Gastroesophageal sphincter (tissue), 4 donors: ENCODE measurements at regions not wholly inside any gene's neighbourhood (a gene's known extent, or its start where the extent isn't known, plus 50 kb on each side); places are given as distances from the start of the nearest gene placed in this dataset.

Experiments
- ATAC-seq: fragments of 150-250 bp; one replicate; pipeline ENCODE4 v1.9.1; 2016; ENCODE audit warnings: mild to moderate bottlenecking, moderate library complexity
- H3K27ac ChIP-seq, 4 donors: fragments of 200-600 bp; sonication (generic) in 3 of 4; 1 replicate in 3 of 4; 2 replicates in 1 of 4; pipeline ENCODE4 v1.5.1; 2016 to 2019
- H3K27me3 ChIP-seq: fragments of 200-600 bp; sonication (generic); one replicate; pipeline ENCODE4 v1.5.1; 2019
- H3K36me3 ChIP-seq, 2 donors: fragments of 200-600 bp; sonication (generic); one replicate each; pipeline ENCODE4 v1.5.1; 2019; ENCODE audit warnings: control low read depth in 1 of 2
- H3K4me1 ChIP-seq, 3 donors: fragments of 200-600 bp; sonication (generic); 1 replicate in 2 of 3; 2 replicates in 1 of 3; pipeline ENCODE4 v1.5.1; 2016 to 2019; ENCODE audit warnings: control low read depth in 2 of 3
- H3K4me3 ChIP-seq, 2 donors: fragments of 200-600 bp; sonication (generic); one replicate each; pipeline ENCODE4 v1.5.1; 2019; ENCODE audit warnings: mild to moderate bottlenecking in 1 of 2, moderate library complexity in 1 of 2
- H3K9me3 ChIP-seq, 3 donors: fragments of 200-600 bp; sonication (generic); one replicate each; pipeline ENCODE4 v1.5.1; 2017 to 2019; ENCODE audit warnings: control low read depth in 2 of 3
- EP300 ChIP-seq: sonication (generic); formaldehyde crosslinking; IDR thresholded peaks from one replicate; pipeline ENCODE4 v1.6.1; 2017; ENCODE audit warnings: antibody characterized with exemption, mild to moderate bottlenecking
- POLR2A ChIP-seq, 2 donors: fragments of 450-650 bp; IDR thresholded peaks; one replicate each; pipeline ENCODE4 v1.6.1; 2017; ENCODE audit warnings: antibody characterized with exemption in 2 of 2, mild to moderate bottlenecking in 2 of 2, moderate library complexity in 1 of 2
- POLR2AphosphoS5 ChIP-seq: sonication (generic); formaldehyde crosslinking; IDR thresholded peaks from one replicate; pipeline ENCODE4 v1.6.1; 2017; ENCODE audit warnings: antibody characterized with exemption
- WGBS, 2 donors: methylation state at CpG; one replicate each; pipeline ENCODE4 v1.1.5; 2018; ENCODE audit warnings: low coverage in 1 of 2; 5-methylcytosine and 5-hydroxymethylcytosine counted together
- TF ChIP-seq, protein P1 (sequence below), 4 experiments: fragments of 200-600 bp in 2 of 4; fragments of 450-650 bp in 2 of 4; sonication (generic) in 1 of 4; IDR thresholded peaks; one replicate each; pipeline ENCODE4 v1.5.1; 2017 to 2019; ENCODE audit warnings: antibody characterized with exemption in 4 of 4, mild to moderate bottlenecking in 2 of 4, moderate library complexity in 2 of 4

DNA sequence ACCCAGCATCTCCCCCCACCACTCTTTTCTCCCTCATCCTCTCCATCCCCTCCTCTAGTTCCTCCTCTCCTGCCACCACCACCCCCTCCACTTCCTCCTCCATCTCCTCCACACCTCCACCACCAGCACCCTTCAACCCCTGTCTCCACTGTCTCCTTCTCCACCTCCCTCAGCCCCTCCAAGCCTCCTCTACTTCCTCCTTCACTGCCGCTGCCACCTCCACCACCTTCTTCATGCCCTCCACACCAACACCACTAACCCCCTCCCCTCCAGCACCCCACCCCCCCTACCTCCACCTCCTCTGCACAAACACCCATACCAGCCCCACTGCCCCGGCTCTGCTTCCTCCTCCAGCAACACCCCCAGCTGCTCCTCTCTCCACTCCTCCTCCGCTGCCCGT is 88.0 kb downstream of the HES1 start:
- Histone ChIP-seq H3K4me3 (no peak overlapping the region), H3K4me1 (peaks cover 0 to 31% (median 3%) of the 10 kb centered on the region in 3 donors), H3K27me3 (no peaks in the 10 kb centered on the region), H3K9me3 (no peaks in the 10 kb centered on the region), H3K27ac (no peak overlapping the region), H3K36me3 (no peaks in the 10 kb centered on the region)
- 71 to 95% methylated on average over 4 of the region's 4 CpGs for WGBS, 2 donors
- no peak for TF ChIP-seq POLR2AphosphoS5
- no peak for TF ChIP-seq POLR2A (IDR thresholded peaks at IDR 0.05)
- TF ChIP-seq, protein P1, sequence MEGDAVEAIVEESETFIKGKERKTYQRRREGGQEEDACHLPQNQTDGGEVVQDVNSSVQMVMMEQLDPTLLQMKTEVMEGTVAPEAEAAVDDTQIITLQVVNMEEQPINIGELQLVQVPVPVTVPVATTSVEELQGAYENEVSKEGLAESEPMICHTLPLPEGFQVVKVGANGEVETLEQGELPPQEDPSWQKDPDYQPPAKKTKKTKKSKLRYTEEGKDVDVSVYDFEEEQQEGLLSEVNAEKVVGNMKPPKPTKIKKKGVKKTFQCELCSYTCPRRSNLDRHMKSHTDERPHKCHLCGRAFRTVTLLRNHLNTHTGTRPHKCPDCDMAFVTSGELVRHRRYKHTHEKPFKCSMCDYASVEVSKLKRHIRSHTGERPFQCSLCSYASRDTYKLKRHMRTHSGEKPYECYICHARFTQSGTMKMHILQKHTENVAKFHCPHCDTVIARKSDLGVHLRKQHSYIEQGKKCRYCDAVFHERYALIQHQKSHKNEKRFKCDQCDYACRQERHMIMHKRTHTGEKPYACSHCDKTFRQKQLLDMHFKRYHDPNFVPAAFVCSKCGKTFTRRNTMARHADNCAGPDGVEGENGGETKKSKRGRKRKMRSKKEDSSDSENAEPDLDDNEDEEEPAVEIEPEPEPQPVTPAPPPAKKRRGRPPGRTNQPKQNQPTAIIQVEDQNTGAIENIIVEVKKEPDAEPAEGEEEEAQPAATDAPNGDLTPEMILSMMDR (IDR thresholded peaks at IDR 0.05): no peak
- no peak for TF ChIP-seq EP300
- ATAC-seq: no peak

DNA sequence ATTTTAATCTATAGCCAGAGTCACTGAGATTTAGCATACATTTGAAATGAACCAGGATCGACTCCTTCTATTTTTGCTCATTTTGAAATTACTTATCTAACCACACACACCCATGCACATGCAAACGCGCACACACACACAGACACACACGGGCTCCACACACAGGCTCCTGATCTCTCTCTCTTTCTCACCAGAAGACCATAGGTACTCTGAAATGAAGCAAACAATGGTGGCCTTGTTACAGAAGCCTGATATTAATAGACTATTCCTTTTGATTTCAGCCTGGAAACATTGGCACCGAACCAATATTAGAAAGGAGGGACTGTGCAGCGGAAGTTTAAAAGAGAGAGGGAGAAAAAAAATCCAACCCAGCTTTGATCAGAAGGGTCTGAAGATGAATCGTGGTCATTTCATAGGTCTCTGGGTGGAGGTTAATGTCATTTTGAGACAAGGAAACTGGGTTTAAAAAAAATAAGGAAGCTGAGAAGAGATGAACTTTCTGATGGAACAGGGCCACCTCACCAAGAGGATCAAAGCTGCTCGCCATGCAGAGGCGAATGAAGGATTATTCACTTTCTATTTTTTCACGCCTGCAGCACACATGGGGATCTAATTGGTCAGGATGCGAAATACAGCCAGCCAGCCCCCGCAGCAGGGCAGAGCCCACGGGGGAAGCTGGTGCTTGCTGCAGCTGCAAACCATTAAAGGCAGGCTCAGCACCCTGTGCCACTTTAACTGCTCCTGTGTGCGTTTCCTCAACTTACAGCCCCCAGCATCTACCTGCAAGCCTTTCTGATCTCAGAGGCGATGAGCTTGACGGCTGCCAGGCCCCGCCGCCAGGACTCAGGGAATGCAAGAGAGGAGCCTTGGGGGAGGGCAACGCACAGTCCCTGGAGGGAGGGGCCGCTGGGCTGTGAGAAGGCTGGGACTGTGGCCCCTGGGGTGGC is 88.8 kb downstream of the HES1 start:
- WGBS, 2 donors: 44 to 49% methylated on average over 4 to 10 of the region's 20 CpGs
- H3K27ac ChIP-seq: no peak overlapping the region
- no peaks in the 10 kb centered on the region for H3K9me3 ChIP-seq
- H3K4me3 ChIP-seq: no peak overlapping the region
- peaks cover 0 to 31% (median 3%) of the 10 kb centered on the region in 3 donors for H3K4me1 ChIP-seq
- no peak for ATAC-seq
- no peaks in the 10 kb centered on the region for H3K36me3 ChIP-seq
- no peaks in the 10 kb centered on the region for H3K27me3 ChIP-seq
- TF ChIP-seq, protein P1 (IDR thresholded peaks at IDR 0.05): no peak
- TF ChIP-seq EP300: no peak
- no peak for TF ChIP-seq POLR2AphosphoS5
- TF ChIP-seq POLR2A (IDR thresholded peaks at IDR 0.05): no peak

DNA sequence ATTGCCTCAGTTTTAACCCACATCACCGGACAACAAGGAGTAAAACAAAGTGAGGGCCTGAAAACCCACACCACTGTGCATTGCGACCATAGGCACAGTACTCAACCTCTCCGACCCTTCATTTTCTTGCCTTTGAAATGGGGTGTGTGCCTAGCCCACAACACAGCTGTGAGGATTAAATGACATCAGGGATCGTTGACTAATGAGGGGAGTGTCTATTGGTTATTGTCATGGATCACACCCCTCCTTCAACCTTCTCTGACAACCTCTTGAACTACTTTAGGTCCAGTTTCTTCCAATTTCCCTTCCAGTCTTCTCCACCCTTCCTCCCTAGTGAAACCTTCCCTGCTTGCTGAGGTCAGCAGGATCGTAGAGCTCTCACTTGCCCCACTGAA is 89.5 kb downstream of the HES1 start:
- Histone ChIP-seq H3K27me3 (no peaks in the 10 kb centered on the region), H3K9me3 (no peaks in the 10 kb centered on the region), H3K4me1 (peaks cover 0 to 31% (median 3%) of the 10 kb centered on the region in 3 donors), H3K27ac (no peak overlapping the region), H3K36me3 (no peaks in the 10 kb centered on the region), H3K4me3 (no peak overlapping the region)
- WGBS, 2 donors: 79 to 89% methylated on average over 3 to 4 of the region's 5 CpGs
- TF ChIP-seq POLR2AphosphoS5 (no peak), POLR2A (IDR thresholded peaks at IDR 0.05) (no peak), EP300 (no peak)
- TF ChIP-seq, protein P1 (IDR thresholded peaks at IDR 0.05): no peak
- no peak for ATAC-seq

DNA sequence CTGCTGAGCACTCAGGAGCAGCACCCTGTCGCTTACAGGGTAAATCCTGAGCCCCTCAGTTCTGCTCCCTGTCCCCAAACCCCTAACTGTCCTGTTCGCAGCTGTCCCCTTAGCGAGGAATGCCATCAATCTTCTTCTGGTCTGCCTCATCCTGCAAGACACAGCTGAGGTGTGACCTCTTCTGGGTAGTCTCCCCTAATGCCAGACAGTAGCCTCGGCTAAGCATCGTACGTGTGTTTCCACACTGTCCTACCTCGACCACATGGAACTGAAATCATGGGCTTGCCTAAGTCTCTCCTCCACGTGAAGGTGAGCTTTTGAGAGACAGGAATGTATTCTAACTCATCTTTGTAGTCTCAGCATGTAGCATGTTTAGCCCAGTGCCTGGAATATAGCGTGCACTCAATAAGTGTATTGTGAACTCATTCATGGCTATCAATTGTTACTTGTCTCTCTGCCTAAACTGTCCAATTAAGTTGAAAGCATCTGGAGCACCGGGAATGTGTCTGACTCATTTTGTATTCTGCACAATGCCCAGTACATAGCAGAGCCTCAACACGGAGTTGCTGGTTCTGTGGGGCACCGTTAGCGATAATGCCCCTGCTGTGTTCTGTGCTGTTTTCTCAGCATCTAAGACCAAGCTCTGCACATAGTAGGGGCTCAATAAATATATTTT is 90.2 kb downstream of the HES1 start:
- peaks cover 0 to 31% (median 3%) of the 10 kb centered on the region in 3 donors for H3K4me1 ChIP-seq
- 70 to 78% methylated on average over 7 to 8 of the region's 13 CpGs for WGBS, 2 donors
- H3K4me3 ChIP-seq: no peak overlapping the region
- no peak overlapping the region for H3K27ac ChIP-seq
- H3K36me3 ChIP-seq: no peaks in the 10 kb centered on the region
- H3K9me3 ChIP-seq: no peaks in the 10 kb centered on the region
- no peak for ATAC-seq
- no peaks in the 10 kb centered on the region for H3K27me3 ChIP-seq
- TF ChIP-seq, protein P1 (IDR thresholded peaks at IDR 0.05): no peak
- TF ChIP-seq POLR2AphosphoS5 (no peak), EP300 (no peak), POLR2A (IDR thresholded peaks at IDR 0.05) (no peak)
